SK-N-SH (cell line): ENCODE measurements at regions not wholly inside any gene's neighbourhood (a gene's known extent, or its start where the extent isn't known, plus 50 kb on each side); places are given as distances from the start of the nearest gene placed in this dataset.

ENCODE experiments used
- CTCF ChIP-seq: fragments of 200-600 bp; sonication (generic); IDR thresholded peaks from 2 replicates; pipeline ENCODE4 v1.6.1; 2017; ENCODE audit warnings: antibody characterized with exemption, mild to moderate bottlenecking, moderate library complexity
- EP300 ChIP-seq, 2 experiments: IDR thresholded peaks; 2 replicates each; pipeline versions ENCODE4 v1.4.0 to v1.6.1; 2012; ENCODE audit warnings: borderline replicate concordance in 1 of 2, low read depth in 1 of 2, low read length in 1 of 2
- FOXJ3 ChIP-seq: sonication (generic); formaldehyde crosslinking; IDR thresholded peaks from 2 replicates; pipeline ENCODE4 v1.5.1; 2020; ENCODE audit warnings: mild to moderate bottlenecking, missing genetic modification reagents
- FOXM1 ChIP-seq: IDR thresholded peaks from 2 replicates; pipeline ENCODE4 v1.4.0; 2012; ENCODE audit warnings: low read depth, mild to moderate bottlenecking
- GABPA ChIP-seq: IDR thresholded peaks from 2 replicates; pipeline ENCODE4 v1.4.0; 2012; ENCODE audit warnings: low read depth, mild to moderate bottlenecking
- GATA2 ChIP-seq: sonication (generic); formaldehyde crosslinking; IDR thresholded peaks from 2 replicates; pipeline ENCODE4 v1.5.0; 2020; ENCODE audit warnings: mild to moderate bottlenecking, missing genetic modification reagents
- NFIC ChIP-seq: IDR thresholded peaks from 2 replicates; pipeline ENCODE4 v1.4.0; 2012; ENCODE audit warnings: borderline replicate concordance
- POLR2AphosphoS5 ChIP-seq: IDR thresholded peaks from 2 replicates; pipeline ENCODE4 v1.6.1; 2012; ENCODE audit warnings: low read depth, low read length
- RXRA ChIP-seq: IDR thresholded peaks from 2 replicates; pipeline ENCODE4 v1.4.0; 2012; ENCODE audit warnings: low read depth, mild to moderate bottlenecking, borderline replicate concordance
- SIN3A ChIP-seq: IDR thresholded peaks from 2 replicates; pipeline ENCODE4 v1.6.1; 2012; ENCODE audit warnings: low read depth, mild to moderate bottlenecking, low read length, moderate library complexity, borderline replicate concordance
- TF ChIP-seq, protein P1 (sequence below): IDR thresholded peaks from 2 replicates; pipeline ENCODE4 v1.6.1; 2012; ENCODE audit warnings: mild to moderate bottlenecking, low read depth, low read length, moderate library complexity
- TF ChIP-seq, protein P2 (sequence below): IDR thresholded peaks from 2 replicates; pipeline ENCODE4 v1.4.0; 2012; ENCODE audit warnings: low read depth

- TF ChIP-seq EP300 (IDR thresholded peaks at IDR 0.05; ENCODE audit: borderline replicate concordance in 1 of 2, low read depth in 1 of 2, low read length in 1 of 2) (no peak), FOXM1 (no peak), POLR2AphosphoS5 (no peak), CTCF (no peak), RXRA (no peak), SIN3A (no peak), NFIC (no peak), FOXJ3 (CRISPR knock-in tag) (no peak), GABPA (no peak), GATA2 (no peak)
- TF ChIP-seq, protein P1, sequence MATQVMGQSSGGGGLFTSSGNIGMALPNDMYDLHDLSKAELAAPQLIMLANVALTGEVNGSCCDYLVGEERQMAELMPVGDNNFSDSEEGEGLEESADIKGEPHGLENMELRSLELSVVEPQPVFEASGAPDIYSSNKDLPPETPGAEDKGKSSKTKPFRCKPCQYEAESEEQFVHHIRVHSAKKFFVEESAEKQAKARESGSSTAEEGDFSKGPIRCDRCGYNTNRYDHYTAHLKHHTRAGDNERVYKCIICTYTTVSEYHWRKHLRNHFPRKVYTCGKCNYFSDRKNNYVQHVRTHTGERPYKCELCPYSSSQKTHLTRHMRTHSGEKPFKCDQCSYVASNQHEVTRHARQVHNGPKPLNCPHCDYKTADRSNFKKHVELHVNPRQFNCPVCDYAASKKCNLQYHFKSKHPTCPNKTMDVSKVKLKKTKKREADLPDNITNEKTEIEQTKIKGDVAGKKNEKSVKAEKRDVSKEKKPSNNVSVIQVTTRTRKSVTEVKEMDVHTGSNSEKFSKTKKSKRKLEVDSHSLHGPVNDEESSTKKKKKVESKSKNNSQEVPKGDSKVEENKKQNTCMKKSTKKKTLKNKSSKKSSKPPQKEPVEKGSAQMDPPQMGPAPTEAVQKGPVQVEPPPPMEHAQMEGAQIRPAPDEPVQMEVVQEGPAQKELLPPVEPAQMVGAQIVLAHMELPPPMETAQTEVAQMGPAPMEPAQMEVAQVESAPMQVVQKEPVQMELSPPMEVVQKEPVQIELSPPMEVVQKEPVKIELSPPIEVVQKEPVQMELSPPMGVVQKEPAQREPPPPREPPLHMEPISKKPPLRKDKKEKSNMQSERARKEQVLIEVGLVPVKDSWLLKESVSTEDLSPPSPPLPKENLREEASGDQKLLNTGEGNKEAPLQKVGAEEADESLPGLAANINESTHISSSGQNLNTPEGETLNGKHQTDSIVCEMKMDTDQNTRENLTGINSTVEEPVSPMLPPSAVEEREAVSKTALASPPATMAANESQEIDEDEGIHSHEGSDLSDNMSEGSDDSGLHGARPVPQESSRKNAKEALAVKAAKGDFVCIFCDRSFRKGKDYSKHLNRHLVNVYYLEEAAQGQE, result no peak
- TF ChIP-seq, protein P2, sequence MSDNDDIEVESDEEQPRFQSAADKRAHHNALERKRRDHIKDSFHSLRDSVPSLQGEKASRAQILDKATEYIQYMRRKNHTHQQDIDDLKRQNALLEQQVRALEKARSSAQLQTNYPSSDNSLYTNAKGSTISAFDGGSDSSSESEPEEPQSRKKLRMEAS, result no peak
These were observed 113.6 kb upstream of the MYO3A start for GRCh38 chr10:25820472-25820871.
